Keratinocyte (primary cell): ENCODE measurements at regions not wholly inside any gene's neighbourhood (a gene's known extent, or its start where the extent isn't known, plus 50 kb on each side); places are given as distances from the start of the nearest gene placed in this dataset.

Experiments
- CTCF ChIP-seq, 3 experiments: IDR thresholded peaks in 1 of 3; conservative IDR thresholded peaks in 1 of 3; optimal IDR thresholded peaks in 1 of 3; 2 replicates in 2 of 3; 3 replicates in 1 of 3; pipeline versions ENCODE3 to v1.5.1; 2011; ENCODE audit warnings: low read length in 3 of 3, mild to moderate bottlenecking in 3 of 3, moderate library complexity in 2 of 3, control low read depth in 1 of 3, inconsistent platforms in 1 of 3; ENCODE audit not compliant: insufficient read depth in 2 of 3; ENCODE audit errors: extremely low read depth in 1 of 3
- EZH2 ChIP-seq: IDR thresholded peaks from one replicate; pipeline ENCODE4 v1.6.1; 2012; ENCODE audit warnings: inconsistent platforms, mild to moderate bottlenecking, low read length, moderate library complexity

- no peak for TF ChIP-seq CTCF (optimal IDR thresholded peaks at IDR 0.05 in 1 of 3, IDR thresholded peaks at IDR 0.05 in 1 of 3, conservative IDR thresholded peaks at IDR 0.05 in 1 of 3; ENCODE audit: extremely low read depth in 1 of 3, insufficient read depth in 2 of 3, low read length in 3 of 3)
- no peak for TF ChIP-seq EZH2
Observed at GRCh38 chr4:181478656-181479055, 764.5 kb upstream of the TENM3 start.
